Astrocyte (in vitro differentiated cells and primary cell): ENCODE measurements at regions not wholly inside any gene's neighbourhood (a gene's known extent, or its start where the extent isn't known, plus 50 kb on each side); places are given as distances from the start of the nearest gene placed in this dataset.

ENCODE experiments used
- DNase-seq: peaks from one replicate; pipeline ENCODE4 v3.0.0-alpha.2; 2010; ENCODE audit warnings: low read depth
- FAIRE-seq: peaks from 2 replicates; lab custom pipeline; 2011; peaks lifted over from hg19 to GRCh38; lab: Jason Lieb, UNC
- H2AFZ ChIP-seq: 2 replicates; pipeline ENCODE4 v1.6.0; 2012; ENCODE audit warnings: low read depth, low read length, inconsistent platforms
- H3K27ac ChIP-seq: 2 replicates; pipeline ENCODE4 v1.5.1; 2011; ENCODE audit warnings: low read depth, low read length, inconsistent platforms
- H3K27me3 ChIP-seq: 2 replicates; pipeline ENCODE4 v1.6.0; 2011; ENCODE audit warnings: low read length, inconsistent platforms; ENCODE audit not compliant: insufficient read depth
- H3K36me3 ChIP-seq: 2 replicates; pipeline ENCODE4 v1.5.1; 2011; ENCODE audit warnings: low read length, inconsistent platforms; ENCODE audit not compliant: insufficient read depth
- H3K4me1 ChIP-seq: 2 replicates; pipeline ENCODE4 v1.5.1; 2011; ENCODE audit warnings: low read length, inconsistent platforms; ENCODE audit not compliant: insufficient read depth
- H3K4me2 ChIP-seq: 2 replicates; pipeline ENCODE4 v1.6.0; 2012; ENCODE audit warnings: low read length, inconsistent platforms
- H3K4me3 ChIP-seq: 2 replicates; pipeline ENCODE4 v1.5.1; 2011; ENCODE audit warnings: low read depth, mild to moderate bottlenecking, low read length, inconsistent platforms; ENCODE audit not compliant: insufficient read depth
- H3K79me2 ChIP-seq: 2 replicates; pipeline ENCODE4 v1.6.0; 2012; ENCODE audit warnings: mild to moderate bottlenecking, low read length, inconsistent platforms; ENCODE audit not compliant: insufficient read depth
- H3K9ac ChIP-seq: 2 replicates; pipeline ENCODE4 v1.6.0; 2012; ENCODE audit warnings: mild to moderate bottlenecking, low read length, inconsistent platforms
- H3K9me3 ChIP-seq: 2 replicates; pipeline ENCODE4 v1.5.1; 2012; ENCODE audit warnings: low read depth, mild to moderate bottlenecking, low read length, inconsistent platforms; ENCODE audit not compliant: insufficient read depth
- H4K20me1 ChIP-seq: 2 replicates; pipeline ENCODE4 v1.6.0; 2012; ENCODE audit warnings: low read length, inconsistent platforms; ENCODE audit not compliant: insufficient read depth
- H3K27ac Mint-ChIP-seq: one replicate; pipeline ENCODE4 v1.8.0; 2021; ENCODE audit warnings: mild to moderate bottlenecking, mixed read lengths; ENCODE audit not compliant: unreplicated experiment
- H3K27me3 Mint-ChIP-seq: one replicate; pipeline ENCODE4 v1.8.0; 2021; ENCODE audit warnings: low read depth, mixed read lengths; ENCODE audit not compliant: unreplicated experiment
- H3K36me3 Mint-ChIP-seq: one replicate; pipeline ENCODE4 v1.8.0; 2021; ENCODE audit warnings: low read depth, mixed read lengths; ENCODE audit not compliant: unreplicated experiment
- H3K4me1 Mint-ChIP-seq: one replicate; pipeline ENCODE4 v1.8.0; 2021; ENCODE audit warnings: low read depth, mixed read lengths; ENCODE audit not compliant: unreplicated experiment
- H3K4me3 Mint-ChIP-seq: one replicate; pipeline ENCODE4 v1.8.0; 2021; ENCODE audit warnings: mild to moderate bottlenecking, moderate library complexity, mixed read lengths; ENCODE audit not compliant: unreplicated experiment
- H3K9me3 Mint-ChIP-seq: one replicate; pipeline ENCODE4 v1.8.0; 2021; ENCODE audit warnings: mild to moderate bottlenecking, mixed read lengths; ENCODE audit not compliant: unreplicated experiment
- CTCF ChIP-seq: IDR thresholded peaks from 2 replicates; pipeline ENCODE4 v1.5.1; 2011; ENCODE audit warnings: low read depth, mild to moderate bottlenecking, inconsistent platforms, low read length, moderate library complexity; ENCODE audit not compliant: insufficient read depth
- EZH2 ChIP-seq: IDR thresholded peaks from 2 replicates; pipeline ENCODE4 v1.6.1; 2012; ENCODE audit warnings: mild to moderate bottlenecking, low read length, inconsistent platforms; ENCODE audit not compliant: insufficient read depth

- no peak overlapping the region for H3K4me2 ChIP-seq
- no peak overlapping the region for H3K4me3 Mint-ChIP-seq
- no peaks in the 10 kb centered on the region for H3K4me1 Mint-ChIP-seq
- no peaks in the 10 kb centered on the region for H3K27me3 ChIP-seq
- no peaks in the 10 kb centered on the region for H3K9me3 Mint-ChIP-seq
- no peak for TF ChIP-seq EZH2
- TF ChIP-seq CTCF: no peak
- no peak overlapping the region for H3K27ac Mint-ChIP-seq
- DNase-seq (no peak), FAIRE-seq (no peak)
- no peaks in the 10 kb centered on the region for H3K4me1 ChIP-seq
- H2AFZ ChIP-seq: no peak overlapping the region
- H3K79me2 ChIP-seq: no peaks in the 10 kb centered on the region
- H4K20me1 ChIP-seq: no peaks in the 10 kb centered on the region
- H3K27ac ChIP-seq: no peak overlapping the region
- H3K9ac ChIP-seq: no peak overlapping the region
- no peak overlapping the region for H3K4me3 ChIP-seq
- no peaks in the 10 kb centered on the region for H3K27me3 Mint-ChIP-seq
- H3K9me3 ChIP-seq: no peaks in the 10 kb centered on the region
- H3K36me3 Mint-ChIP-seq: no peaks in the 10 kb centered on the region
- H3K36me3 ChIP-seq: no peaks in the 10 kb centered on the region
Observed at GRCh38 chr9:30293231-30293630, 2091.2 kb upstream of the ACO1 start.

- TF ChIP-seq EZH2: no peak
- TF ChIP-seq CTCF: no peak
- Histone ChIP-seq H3K4me1 (no peaks in the 10 kb centered on the region), H3K27me3 (no peaks in the 10 kb centered on the region), H3K4me3 (no peak overlapping the region), H3K9ac (no peak overlapping the region), H3K4me2 (no peak overlapping the region), H4K20me1 (no peaks in the 10 kb centered on the region), H2AFZ (no peak overlapping the region), H3K36me3 (no peaks in the 10 kb centered on the region), H3K27ac (no peak overlapping the region), H3K79me2 (no peaks in the 10 kb centered on the region), H3K9me3 (no peaks in the 10 kb centered on the region)
- H3K9me3 Mint-ChIP-seq: no peaks in the 10 kb centered on the region
- H3K36me3 Mint-ChIP-seq: no peaks in the 10 kb centered on the region
- no peak for FAIRE-seq
- no peak overlapping the region for H3K4me3 Mint-ChIP-seq
- no peak overlapping the region for H3K27ac Mint-ChIP-seq
- H3K27me3 Mint-ChIP-seq: no peaks in the 10 kb centered on the region
- no peaks in the 10 kb centered on the region for H3K4me1 Mint-ChIP-seq
- DNase-seq: no peak
Observed at GRCh38 chr9:30299126-30299780, 2085.2 kb upstream of the ACO1 start.

GRCh38 chr9:30301271-30301963 is 2083.0 kb upstream of the ACO1 start:
- no peaks in the 10 kb centered on the region for H3K36me3 Mint-ChIP-seq

More at GRCh38 chr9:30301271-30301963, 2083.0 kb upstream of the ACO1 start:
- H3K36me3 ChIP-seq: no peaks in the 10 kb centered on the region
- FAIRE-seq (no peak), DNase-seq (no peak)
- no peak overlapping the region for H2AFZ ChIP-seq
- TF ChIP-seq CTCF (no peak), EZH2 (no peak)
- H3K27ac ChIP-seq: no peak overlapping the region
- H3K27me3 ChIP-seq: no peaks in the 10 kb centered on the region
- no peaks in the 10 kb centered on the region for H3K9me3 ChIP-seq
- no peaks in the 10 kb centered on the region for H3K27me3 Mint-ChIP-seq
- no peaks in the 10 kb centered on the region for H4K20me1 ChIP-seq
- H3K4me1 Mint-ChIP-seq: no peaks in the 10 kb centered on the region
- H3K4me1 ChIP-seq: no peaks in the 10 kb centered on the region
- H3K4me2 ChIP-seq: no peak overlapping the region
- H3K27ac Mint-ChIP-seq: no peak overlapping the region
- no peak overlapping the region for H3K9ac ChIP-seq
- H3K9me3 Mint-ChIP-seq: no peaks in the 10 kb centered on the region
- H3K4me3 ChIP-seq: no peak overlapping the region
- H3K79me2 ChIP-seq: no peaks in the 10 kb centered on the region
- no peak overlapping the region for H3K4me3 Mint-ChIP-seq
